ENCODE measurements at regions not wholly inside any gene's neighbourhood (a gene's known extent, or its start where the extent isn't known, plus 50 kb on each side); places are given as distances from the start of the nearest gene placed in this dataset.

DNA sequence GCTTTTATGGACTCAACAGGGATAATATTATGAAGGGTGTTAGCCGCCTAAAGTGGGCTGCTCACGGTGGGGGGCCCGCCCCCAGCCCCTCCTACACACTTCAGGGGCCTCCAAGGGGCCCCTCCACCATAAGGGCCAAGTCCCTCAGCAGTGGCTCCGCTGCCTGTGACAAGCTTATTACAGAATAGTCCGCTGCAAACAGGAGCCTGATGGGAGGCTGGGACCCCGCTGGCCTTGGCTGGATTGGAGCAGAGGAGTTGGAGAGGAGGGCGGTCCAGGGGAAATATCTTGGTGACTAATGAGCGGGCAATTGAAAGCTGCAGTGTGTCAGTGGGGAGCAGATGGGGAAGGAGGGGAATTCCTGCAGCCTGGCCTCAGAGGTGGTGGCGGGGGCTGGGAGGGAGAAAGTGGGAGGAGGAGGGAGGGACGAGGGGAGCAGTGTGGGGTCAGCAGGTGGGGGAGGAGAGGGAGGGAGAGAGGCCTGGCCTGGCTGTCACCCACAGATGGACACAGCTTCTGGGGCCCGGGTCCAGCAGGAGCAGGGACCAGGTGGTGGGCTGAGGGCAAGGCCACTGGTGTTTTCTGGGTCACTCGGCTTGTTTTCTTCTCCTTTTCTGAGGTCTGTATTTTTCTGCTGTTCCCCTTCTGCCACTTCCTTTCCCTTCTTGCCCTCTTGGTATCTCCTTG, 57.6 kb upstream of the FOXP4 start:
- Histone ChIP-seq H3K27ac (no peak overlapping the region), H3K9me3 (no peaks in the 10 kb centered on the region), H3K4me3 (no peak overlapping the region), H3K4me1 (peaks cover 0 to 10% (median 0%) of the 10 kb centered on the region in 3 donors), H3K27me3 (peaks cover 3% of the 10 kb centered on the region), H3K36me3 (no peaks in the 10 kb centered on the region)
- TF ChIP-seq POLR2AphosphoS5 (IDR thresholded peaks at IDR 0.05) (no peak), POLR2A (IDR thresholded peaks at IDR 0.05) (no peak), EP300 (IDR thresholded peaks at IDR 0.05) (no peak), CTCF (IDR thresholded peaks at IDR 0.05) (no peak)
- 29 to 55% methylated on average over 2 to 6 of the region's 12 CpGs for WGBS, 2 donors (ENCODE audit: low coverage in 1 of 2)
- peak; percentile 31 for ATAC-seq

- WGBS, 2 donors (ENCODE audit: low coverage in 1 of 2) = 54 to 69% methylated on average over 6 to 12 of the region's 16 CpGs
- ATAC-seq = no peak
- Histone ChIP-seq H3K4me3 (no peak overlapping the region), H3K27ac (no peak overlapping the region), H3K4me1 (peaks cover 0 to 10% (median 0%) of the 10 kb centered on the region in 3 donors), H3K9me3 (no peaks in the 10 kb centered on the region), H3K36me3 (no peaks in the 10 kb centered on the region), H3K27me3 (peaks cover 3% of the 10 kb centered on the region)
- TF ChIP-seq CTCF (IDR thresholded peaks at IDR 0.05) (no peak), POLR2A (IDR thresholded peaks at IDR 0.05) (no peak), POLR2AphosphoS5 (IDR thresholded peaks at IDR 0.05) (no peak), EP300 (IDR thresholded peaks at IDR 0.05) (no peak)
Measured at GRCh38 chr6:41489120-41489851, 56.9 kb upstream of the FOXP4 start.

- H3K9me3 ChIP-seq = no peaks in the 10 kb centered on the region
- H3K27me3 ChIP-seq = peaks cover 3% of the 10 kb centered on the region
- TF ChIP-seq EP300 (IDR thresholded peaks at IDR 0.05) (no peak), POLR2AphosphoS5 (IDR thresholded peaks at IDR 0.05) (no peak), POLR2A (IDR thresholded peaks at IDR 0.05) (no peak), CTCF (IDR thresholded peaks at IDR 0.05) (no peak)
- H3K4me3 ChIP-seq = no peak overlapping the region
- WGBS, 2 donors (ENCODE audit: low coverage in 1 of 2) = 66 to 82% methylated on average over 2 to 4 of the region's 16 CpGs
- no peak for ATAC-seq
- H3K27ac ChIP-seq = no peak overlapping the region
- H3K4me1 ChIP-seq = peaks cover 0 to 10% (median 0%) of the 10 kb centered on the region in 3 donors
- H3K36me3 ChIP-seq = no peaks in the 10 kb centered on the region
Measured at GRCh38 chr6:41492261-41492891, 53.8 kb upstream of the FOXP4 start.

DNA sequence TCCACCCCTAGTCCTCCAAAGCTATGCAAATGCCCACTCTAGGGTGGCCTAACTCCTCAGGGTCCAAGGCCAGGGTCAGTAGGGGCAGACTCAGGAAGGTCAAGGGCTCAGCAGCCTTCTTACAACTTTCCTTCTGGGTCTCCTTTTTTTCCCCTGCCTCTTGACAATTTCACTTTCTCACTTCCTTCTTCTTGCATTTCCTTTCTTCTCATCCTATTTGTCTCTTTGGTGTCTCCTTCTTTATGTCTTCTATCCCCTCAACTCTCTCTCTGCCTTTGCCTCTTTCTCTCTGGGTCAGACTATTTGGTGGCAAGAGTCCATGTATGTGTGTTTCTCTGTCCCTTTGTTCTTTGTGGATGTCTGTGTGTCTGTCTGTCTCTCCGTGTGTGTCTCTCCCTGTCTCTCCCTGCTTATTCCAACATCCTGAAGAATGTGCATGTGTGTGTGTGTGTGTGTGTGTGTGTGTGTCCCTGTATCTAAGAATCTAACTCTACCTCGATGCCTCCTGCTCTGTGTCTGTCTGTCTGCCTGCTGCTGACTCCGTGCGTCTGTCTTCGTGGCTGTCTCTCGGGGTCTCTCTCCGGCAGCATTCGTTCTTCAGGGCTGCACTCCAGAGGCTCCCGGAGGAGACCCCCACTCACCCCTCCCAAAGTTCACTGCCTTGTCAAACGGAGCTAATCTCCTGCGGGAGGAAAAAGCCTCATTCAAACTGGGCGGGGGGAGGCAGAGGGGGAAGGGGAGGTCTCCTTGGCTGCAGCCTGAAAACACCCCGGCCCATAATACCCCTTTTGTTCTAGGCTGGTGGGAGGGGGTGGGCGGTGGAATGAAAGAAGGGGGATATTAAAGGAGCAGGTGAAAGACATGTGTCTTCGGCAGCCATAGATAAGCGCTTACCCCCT, 51.7 kb upstream of the FOXP4 start:
- Histone ChIP-seq H3K9me3 (no peaks in the 10 kb centered on the region), H3K27me3 (peaks cover 3% of the 10 kb centered on the region), H3K36me3 (no peaks in the 10 kb centered on the region), H3K27ac (no peak overlapping the region), H3K4me1 (no peaks in the 10 kb centered on the region), H3K4me3 (no peak overlapping the region)
- TF ChIP-seq EP300 (IDR thresholded peaks at IDR 0.05) (no peak), CTCF (IDR thresholded peaks at IDR 0.05) (no peak), POLR2A (IDR thresholded peaks at IDR 0.05) (no peak), POLR2AphosphoS5 (IDR thresholded peaks at IDR 0.05) (no peak)
- WGBS, 2 donors (ENCODE audit: low coverage in 1 of 2) = 45 to 47% methylated on average over 3 to 5 of the region's 16 CpGs
- no peak for ATAC-seq

Measured in gastroesophageal sphincter (tissue), 4 donors.